ENCODE measurements at regions not wholly inside any gene's neighbourhood (a gene's known extent, or its start where the extent isn't known, plus 50 kb on each side); places are given as distances from the start of the nearest gene placed in this dataset.

DNA sequence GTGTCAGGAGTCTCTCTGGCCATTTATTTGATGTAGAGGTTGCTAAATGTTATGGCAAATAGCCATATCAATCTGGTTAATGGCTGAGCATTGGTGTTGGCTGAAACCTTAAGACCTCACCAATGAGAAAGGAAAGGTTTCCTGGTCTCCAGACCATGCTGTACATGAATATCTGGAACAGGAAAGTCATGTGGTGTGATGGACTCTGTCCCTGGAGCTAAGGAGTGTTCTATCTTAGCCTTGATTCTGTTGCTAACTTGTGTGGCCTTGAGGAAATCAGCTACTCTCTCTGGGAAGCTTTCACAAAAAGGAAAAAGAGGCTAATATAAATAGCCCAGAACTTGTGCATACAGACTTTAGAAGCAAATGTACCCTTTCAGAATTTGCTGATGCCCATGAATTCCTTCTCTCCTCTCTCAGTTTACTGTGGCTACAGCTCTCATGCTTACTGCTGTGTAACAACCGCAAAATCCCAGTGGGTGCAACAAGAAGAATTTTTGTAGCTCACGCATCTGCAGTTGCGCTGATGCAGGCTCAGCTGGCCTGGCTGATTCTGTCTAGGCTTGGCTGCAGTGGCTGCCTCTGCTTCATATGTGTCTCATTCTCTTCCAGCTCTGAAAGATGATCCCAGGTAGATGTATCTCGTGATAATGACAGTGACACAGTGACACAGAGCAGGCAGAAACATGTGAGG, 287.5 kb downstream of the NPIPA8 start:
- no peak for TF ChIP-seq ZBTB44 (CRISPR knock-in tag; IDR thresholded peaks at IDR 0.05)
- no peak for TF ChIP-seq ZNF33B (CRISPR knock-in tag; IDR thresholded peaks at IDR 0.05)
- TF ChIP-seq ARNT2 (CRISPR knock-in tag; IDR thresholded peaks at IDR 0.05; ENCODE audit: low read depth) = no peak
- TF ChIP-seq KDM4B (CRISPR knock-in tag; IDR thresholded peaks at IDR 0.05) = no peak
- TF ChIP-seq POLR2A (IDR thresholded peaks at IDR 0.05; ENCODE audit: insufficient read depth in 1 of 2, low read depth in 2 of 2, low read length in 2 of 2) = no peak
- TF ChIP-seq ZNF7 (CRISPR knock-in tag; IDR thresholded peaks at IDR 0.05) = no peak
- no peak for TF ChIP-seq ADNP (CRISPR knock-in tag; IDR thresholded peaks at IDR 0.05)
- no peak for TF ChIP-seq SMAD1 (CRISPR knock-in tag; IDR thresholded peaks at IDR 0.05; ENCODE audit: borderline replicate concordance, low read depth)
- no peak for TF ChIP-seq HDAC1 (CRISPR knock-in tag; IDR thresholded peaks at IDR 0.05)
- TF ChIP-seq CTCF (CRISPR knock-in tag; IDR thresholded peaks at IDR 0.05) = no peak
- no peak for TF ChIP-seq TARDBP (CRISPR knock-in tag; IDR thresholded peaks at IDR 0.05)
- no peak for TF ChIP-seq ZBTB33 (CRISPR knock-in tag; IDR thresholded peaks at IDR 0.05)
- TF ChIP-seq ZFP37 (CRISPR knock-in tag; IDR thresholded peaks at IDR 0.05; ENCODE audit: borderline replicate concordance) = no peak
- TF ChIP-seq SP2 (CRISPR knock-in tag; IDR thresholded peaks at IDR 0.05) = no peak

All from HepG2 (cell line).